Stimulated activated CD4-positive, alpha-beta T cell treated with anti-CD3 and anti-CD28 coated beads, Interleukin-15, amount 100 ng/mL, for 1 hour (primary cell): ENCODE measurements at regions not wholly inside any gene's neighbourhood (a gene's known extent, or its start where the extent isn't known, plus 50 kb on each side); places are given as distances from the start of the nearest gene placed in this dataset.

ENCODE experiments used
- DNase-seq, 2 donors: peaks; one replicate each; pipeline ENCODE4 v3.0.0-alpha.2; 2020; ENCODE audit warnings: low read depth in 1 of 2, low spot score in 1 of 2

DNA sequence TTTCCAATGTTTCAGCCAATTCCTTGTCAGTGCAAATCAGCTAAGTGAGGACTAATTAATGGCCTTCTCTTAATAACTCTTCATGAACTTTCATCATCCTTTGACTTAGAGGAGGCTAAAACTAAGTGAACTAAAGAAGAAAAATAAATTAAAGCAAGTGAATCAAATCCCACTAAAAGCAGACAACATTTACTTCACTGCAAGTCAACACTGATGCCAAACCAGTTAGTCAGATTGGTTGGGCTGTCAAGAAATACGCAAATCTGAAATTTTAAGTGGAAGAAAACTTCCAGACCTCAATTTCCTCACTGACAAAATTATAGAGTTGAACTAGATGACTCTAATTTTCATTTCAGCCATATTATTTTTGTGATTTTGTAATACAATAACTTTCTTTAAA is 137.2 kb upstream of the PRLR start:
- no peak for DNase-seq

DNA sequence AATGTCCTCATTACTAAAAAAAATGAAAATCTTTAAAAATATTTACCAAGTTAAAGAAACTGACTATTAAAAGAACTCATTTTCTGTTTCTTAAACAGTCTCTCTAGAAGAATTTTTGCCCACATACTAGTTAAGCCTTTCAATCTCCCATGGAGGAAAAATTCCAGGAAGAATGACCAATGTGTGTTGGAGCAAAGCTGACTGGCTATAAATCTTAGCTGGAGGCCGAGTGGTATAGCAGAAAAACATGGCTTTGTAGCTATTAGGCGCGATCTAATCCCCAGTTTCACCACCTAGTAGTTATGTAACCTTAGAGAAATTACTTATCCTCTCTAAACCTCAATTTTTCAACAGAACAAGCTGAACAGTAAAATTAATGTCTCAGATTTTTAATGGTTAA is 135.5 kb upstream of the PRLR start:
- DNase-seq, result no peak

GRCh38 chr5:35364350-35364749 is 134.1 kb upstream of the PRLR start:
- no peak for DNase-seq

DNA sequence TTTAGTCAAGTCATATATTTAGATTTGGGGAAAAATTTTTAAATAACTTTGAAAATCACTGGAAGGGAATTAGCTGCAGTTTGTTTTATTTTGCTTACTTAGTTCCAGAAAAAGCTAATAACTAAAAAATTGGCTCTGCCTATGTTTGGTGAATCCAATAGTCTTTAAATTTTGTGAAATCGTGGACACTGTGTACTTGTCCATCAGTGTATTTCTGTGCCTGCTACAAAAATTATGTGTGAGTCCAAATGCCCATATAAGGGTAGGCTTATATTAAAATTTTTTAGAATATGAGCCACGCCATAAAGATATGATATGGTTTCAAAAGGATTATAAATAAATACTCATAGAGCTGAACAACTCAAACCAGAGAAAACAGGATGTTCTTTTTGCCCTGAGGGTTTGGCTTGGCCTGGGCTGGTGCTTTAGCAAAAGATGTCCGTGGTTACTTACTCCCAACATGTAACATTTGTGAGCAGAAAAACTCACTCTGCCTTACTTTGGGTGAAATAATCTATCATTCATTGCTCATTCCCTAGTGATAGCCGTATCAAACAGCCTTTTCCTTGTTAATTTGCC is 133.2 kb upstream of the PRLR start:
- no peak for DNase-seq

DNA sequence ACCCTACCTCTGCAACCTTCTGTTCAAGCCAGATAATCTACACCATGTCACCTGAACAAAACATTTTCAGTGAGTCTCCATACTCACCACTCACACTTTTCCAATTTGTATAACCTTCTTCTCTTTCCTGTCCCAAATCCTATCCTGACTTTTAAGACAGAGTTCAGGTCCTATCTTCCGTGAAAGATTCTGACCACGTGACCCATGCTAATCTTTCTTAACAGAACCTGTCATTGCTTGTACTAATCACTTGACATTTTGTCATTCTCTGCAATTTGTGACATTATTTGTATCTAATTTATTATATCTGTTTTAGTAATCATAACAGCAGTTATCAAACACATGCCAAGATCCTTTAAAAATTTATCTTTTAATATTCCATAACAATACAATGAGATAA is 132.5 kb upstream of the PRLR start:
- DNase-seq, result no peak

- DNase-seq, result no peak
These were observed 130.4 kb upstream of the PRLR start for GRCh38 chr5:35360671-35361070.

- no peak for DNase-seq
These were observed 129.6 kb upstream of the PRLR start for GRCh38 chr5:35359859-35360258.

DNA sequence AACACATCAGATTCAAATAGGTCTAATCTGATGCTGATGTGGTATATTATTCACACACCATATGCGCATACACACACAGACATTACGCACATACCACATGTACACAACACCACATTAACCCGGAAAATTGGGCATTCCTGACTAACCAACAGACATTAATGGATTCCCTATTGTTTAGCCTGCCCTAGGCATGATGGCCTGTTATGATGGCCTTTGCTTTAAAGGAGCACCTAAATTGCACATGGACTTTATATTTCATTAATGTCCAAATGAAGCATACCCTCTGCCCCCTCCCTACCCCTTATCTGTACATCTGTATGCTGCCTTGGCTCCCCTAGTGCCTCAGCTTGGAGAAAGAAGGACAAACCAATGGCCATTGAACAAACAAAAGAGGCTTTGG is 127.7 kb upstream of the PRLR start:
- no peak for DNase-seq

GRCh38 chr5:35356725-35357124 is 126.4 kb upstream of the PRLR start:
- no peak for DNase-seq

DNA sequence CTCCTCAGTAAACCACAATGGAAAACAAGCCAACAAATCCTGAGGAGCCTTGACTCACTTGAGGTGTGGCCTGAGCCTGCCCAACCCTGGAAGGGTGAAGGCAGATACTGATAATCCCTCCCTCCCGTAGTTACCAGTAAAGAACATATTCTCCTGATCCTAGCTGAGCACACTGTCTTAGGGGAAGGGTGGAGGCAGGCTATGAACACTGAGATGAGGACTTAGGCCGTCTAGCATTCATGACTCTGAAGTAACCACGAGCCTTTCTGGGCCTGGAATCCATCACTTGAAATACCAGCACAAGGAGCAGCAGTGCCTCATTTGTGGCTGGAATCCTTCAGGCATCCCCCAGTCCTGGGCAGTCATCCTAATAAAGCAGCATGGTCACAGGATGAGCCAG is 124.5 kb upstream of the PRLR start:
- DNase-seq, result no peak

GRCh38 chr5:35345222-35345621 is 114.9 kb upstream of the PRLR start:
- DNase-seq, result no peak

GRCh38 chr5:35342664-35343063 is 112.4 kb upstream of the PRLR start:
- no peak for DNase-seq

- DNase-seq, result no peak
These were observed 110.9 kb upstream of the PRLR start for GRCh38 chr5:35341189-35341588.

DNA sequence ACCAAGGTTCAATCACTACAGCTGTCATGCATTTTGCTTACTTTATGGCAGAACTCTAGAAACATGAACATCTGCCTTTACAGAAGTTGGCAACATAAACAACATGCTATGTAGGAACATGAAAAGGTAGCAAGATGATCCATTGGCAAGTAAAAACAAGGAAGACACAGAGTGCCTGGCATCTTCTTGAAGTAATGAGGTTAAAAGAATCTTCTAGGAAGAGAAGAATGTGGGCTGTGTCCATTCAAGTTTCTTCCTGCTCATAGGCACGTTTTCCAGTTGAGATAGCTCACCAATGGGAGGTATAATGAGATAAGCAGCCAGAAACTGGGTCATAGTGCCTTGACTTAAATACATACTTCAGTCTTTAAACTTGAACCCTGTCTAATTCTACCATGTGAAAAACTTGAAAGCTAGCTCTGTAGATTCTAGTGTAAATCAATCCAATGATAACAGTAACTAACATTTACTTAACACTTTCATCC is 109.4 kb upstream of the PRLR start:
- no peak for DNase-seq

GRCh38 chr5:35339006-35339405 is 108.7 kb upstream of the PRLR start:
- no peak for DNase-seq

- no peak for DNase-seq
These were observed 107.8 kb upstream of the PRLR start for GRCh38 chr5:35338157-35338453.

GRCh38 chr5:35337340-35338156 is 107.3 kb upstream of the PRLR start:
- no peak for DNase-seq

- no peak for DNase-seq
These were observed 105.9 kb upstream of the PRLR start for GRCh38 chr5:35336230-35336629.

GRCh38 chr5:35335752-35336151 is 105.5 kb upstream of the PRLR start:
- DNase-seq, result no peak

DNA sequence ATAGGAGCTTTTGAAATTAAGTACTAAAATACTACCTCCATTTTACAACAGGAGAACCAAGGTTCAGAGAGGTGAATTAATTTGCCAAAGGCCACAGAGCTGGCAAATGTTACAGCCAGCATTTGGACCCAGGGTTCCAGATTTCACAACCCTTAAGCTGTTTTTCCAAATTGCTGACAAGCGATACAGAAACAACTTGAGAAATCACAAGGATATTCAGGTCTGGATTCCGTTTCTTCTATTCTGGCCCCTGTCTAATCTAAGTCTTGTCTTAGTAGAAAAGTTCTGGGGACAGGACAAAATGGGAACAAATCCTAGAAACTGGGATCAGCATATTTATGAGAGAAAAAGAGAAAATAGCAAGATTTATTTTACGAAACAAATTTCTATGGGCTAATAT is 103.1 kb upstream of the PRLR start:
- DNase-seq, result no peak

GRCh38 chr5:35331956-35332950 is 102.0 kb upstream of the PRLR start:
- no peak for DNase-seq

DNA sequence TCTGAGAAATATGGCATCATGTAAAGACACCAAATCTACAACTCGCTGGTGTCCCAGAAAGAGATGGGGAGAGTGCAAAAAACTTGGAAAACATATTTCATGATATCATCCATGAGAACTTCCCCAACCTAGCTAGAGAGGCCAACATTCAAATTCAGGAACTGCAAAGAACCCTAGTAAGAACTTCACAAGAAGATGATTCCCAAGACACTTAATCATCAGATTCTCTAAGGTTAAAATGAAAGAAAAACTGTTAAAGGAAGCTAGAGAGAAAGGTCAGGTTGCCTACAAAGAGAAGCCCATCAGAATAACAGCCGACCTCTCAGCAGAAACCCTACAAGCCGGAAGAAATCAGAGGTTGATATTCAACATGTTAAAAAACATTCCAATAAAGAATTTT is 95.5 kb upstream of the PRLR start:
- DNase-seq, result no peak
